Fibroblast of gingiva (primary cell): ENCODE measurements at regions not wholly inside any gene's neighbourhood (a gene's known extent, or its start where the extent isn't known, plus 50 kb on each side); places are given as distances from the start of the nearest gene placed in this dataset.

ENCODE experiments used
- DNase-seq: peaks from one replicate; pipeline ENCODE4 v3.0.0-alpha.2; 2011; ENCODE audit warnings: low read depth

DNA sequence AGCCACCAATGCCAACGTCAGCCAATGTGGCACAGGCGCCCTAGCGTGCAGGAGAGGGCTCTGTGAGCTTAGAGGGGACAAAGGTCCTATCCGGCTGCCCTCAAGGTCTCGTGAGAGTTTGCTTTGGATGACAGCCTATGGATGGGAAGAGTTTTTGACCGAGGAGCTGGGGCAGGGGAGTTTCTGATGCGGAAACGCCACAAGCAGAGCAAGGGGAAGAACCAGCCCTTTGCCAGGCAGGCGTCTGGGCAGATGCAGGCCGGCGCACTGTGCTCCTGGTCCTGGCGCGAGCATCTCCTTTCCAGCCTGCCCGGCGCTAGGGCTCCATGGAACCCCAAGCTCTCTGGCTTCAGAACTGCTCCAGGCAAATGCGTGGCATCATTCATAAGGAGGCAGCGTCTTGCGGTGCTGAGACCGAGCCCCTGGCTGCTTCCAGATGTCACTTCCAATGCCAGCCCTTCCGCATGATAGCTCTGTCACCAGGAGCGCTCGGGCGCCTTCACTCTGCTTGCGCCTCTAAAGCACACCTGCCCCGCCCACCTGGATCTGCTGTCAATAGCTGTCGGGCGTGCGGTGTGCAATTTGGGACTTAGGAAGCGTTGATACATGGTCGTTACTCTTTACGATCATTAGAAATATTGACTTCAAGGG lies 374.9 kb upstream of the IRX1 start:
- DNase-seq: no peak

DNA sequence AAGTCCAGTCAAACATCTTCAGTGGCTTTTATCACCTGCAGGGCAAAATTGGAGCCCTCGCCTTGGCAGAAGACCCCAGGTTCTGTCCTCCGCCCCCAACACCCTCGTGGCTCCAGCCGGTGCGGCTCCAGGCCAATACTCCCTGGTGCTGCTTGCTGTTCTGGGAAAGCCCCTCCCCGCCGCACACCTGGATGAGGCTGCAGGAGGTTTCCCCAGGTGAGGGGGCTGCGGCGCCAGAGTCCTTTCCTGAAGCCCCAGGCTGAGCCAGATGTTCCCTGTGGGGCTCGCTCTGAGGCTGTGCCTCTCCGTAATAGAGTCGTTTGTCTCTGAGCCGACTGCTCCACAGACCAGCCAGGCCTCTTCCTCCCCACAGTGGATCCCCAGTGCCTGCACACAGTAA lies 375.4 kb upstream of the IRX1 start:
- DNase-seq: no peak

DNA sequence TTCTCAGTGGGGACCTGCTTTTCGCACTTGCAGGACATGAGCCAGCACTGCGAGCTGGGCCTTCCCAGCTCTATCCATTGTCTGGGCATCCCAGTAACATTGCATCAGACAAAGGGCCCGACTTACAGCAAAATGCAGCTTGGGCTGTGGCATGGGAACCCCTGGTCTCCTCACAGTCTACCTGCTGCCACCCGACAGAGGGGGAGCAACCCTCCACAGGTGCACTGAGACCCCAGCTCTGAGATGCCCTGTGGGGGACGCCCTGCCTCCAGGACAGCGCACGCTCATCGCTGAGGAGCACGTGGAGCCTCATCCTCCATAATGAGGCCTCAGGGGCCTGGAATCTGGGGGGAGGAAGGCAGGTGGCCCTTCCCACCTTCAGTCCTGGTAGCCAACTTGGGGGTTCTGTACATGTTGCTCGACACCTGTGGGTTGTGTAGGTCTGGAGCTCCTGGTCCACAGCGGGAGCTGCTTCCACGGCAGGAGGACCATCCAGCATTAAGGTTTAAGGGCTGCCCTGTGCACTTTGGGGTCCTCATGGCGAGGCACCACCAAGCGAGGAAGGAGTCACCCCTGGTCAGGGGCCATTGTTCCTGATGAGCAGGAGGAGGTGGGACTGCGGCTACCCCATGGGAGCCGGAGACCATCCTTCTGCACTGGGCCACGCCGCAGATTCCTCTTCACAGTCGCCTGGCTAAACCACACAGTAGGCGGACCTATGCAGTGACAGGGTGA lies 376.5 kb upstream of the IRX1 start:
- no peak for DNase-seq

DNA sequence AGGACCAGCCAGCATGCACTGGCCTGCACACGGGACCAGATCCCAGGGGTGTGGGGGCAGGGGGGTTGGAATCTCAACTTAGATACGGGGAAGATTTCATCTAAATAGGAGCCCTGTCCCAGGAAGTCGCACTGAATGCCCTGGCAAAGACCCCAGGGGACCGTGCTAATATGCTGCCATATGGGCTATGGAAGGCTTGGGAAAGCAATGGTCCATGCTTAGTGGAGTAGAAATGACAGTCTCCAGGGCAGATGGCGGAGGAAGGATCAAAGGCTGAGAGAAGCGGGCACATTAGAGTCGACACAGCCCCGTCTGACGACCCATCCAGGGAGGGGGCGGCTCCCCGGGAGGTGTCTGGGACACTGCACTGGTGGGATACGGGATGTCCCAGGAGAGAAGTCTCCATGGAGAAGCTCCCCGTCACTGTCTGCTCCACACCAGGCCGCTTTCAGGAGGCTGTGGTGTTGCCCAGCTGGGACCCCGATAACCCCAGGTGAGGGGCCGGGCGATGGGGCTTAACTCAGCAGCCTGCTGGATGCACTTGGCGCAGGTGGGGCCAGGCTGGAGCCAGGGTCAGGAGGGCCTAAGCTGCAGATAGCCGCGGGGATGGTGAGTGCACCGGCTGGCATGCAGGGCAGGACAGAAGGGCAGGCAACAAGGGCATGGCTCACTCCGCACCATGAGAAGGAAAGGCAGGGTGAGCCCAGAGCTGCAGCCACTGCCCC lies 377.7 kb upstream of the IRX1 start:
- DNase-seq: no peak

DNA sequence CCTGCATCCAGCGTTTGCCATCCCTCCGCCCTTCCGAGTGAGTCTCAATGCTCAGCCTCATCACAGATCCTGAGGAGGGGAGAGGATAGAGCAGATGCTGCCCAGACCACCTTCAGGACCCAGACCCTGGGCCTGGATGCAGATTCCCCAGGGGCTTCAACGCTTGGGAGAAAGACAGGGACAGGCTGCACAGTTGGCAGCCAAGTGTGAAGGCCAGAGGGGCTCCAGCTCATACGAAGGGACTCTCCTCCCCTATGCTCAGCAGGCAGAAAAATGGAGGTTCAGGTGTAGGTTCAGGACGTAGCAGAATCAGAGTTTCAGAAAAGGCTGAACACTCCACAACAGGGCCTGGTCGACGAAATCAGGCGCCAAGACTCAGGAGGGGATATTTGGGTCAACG lies 378.5 kb upstream of the IRX1 start:
- no peak for DNase-seq

DNA sequence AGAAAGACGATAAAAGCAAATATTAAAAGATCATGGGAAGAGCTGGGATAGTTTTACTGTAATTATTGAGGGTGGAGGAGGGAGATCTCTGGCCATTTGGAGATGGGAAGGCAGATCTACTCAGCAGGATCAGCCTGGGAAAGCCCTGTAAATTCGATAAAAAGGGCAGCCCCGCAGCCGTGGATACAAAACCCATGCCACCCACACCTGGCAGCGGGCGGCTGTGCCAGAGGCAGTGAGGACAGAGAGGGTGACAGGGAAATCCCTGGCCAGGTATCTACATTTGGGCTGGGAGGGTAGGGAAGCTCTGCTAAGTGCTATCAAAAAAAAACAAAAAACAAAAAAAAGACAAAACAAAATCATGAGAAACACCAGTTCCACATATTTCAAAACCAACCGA lies 379.2 kb upstream of the IRX1 start:
- DNase-seq: no peak

DNA sequence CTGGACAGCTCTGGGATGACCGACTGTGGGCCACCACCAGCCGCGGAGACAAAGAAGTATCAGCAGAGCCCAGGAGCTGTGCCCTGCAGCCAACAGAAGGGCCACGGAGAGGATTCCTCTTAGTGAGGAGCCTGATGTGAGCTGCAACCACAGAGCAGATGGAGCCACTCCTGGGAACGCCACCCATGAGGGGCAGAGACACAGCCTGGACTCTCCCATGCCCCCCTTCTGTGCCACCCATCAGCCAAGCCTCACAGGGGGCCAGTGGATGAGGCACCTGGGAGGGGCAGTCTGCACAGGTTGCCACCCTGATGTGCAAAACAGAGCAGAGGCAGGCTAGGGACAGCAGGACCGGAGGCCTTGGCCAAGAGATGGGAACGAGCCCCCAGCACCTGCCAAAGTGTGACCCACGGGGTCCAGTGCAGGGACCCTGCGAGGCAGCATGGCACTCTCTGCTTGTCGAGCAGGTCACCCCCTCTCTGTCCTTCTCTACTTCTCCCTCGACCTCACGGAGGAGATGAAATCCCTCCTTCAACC lies 380.7 kb upstream of the IRX1 start:
- DNase-seq: no peak

DNA sequence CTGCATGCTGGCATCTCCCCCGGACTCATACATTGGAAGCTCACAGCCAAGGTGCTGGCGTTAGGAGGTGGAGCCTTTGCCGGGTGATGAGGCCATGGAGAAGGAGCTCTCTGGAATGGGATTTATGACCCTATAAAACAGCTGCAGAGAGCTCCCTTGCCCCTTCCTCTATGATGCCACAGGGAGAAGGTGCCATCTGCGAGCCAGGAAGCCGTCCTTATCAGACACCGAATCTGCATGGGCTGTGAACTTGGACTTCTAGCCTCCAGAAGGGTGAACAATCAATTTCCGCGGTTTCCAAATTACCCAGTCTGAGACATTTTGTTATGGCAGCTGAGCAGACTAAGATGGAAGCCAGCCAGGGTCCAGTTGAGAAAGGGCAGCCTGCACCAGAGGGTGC lies 381.2 kb upstream of the IRX1 start:
- no peak for DNase-seq

DNA sequence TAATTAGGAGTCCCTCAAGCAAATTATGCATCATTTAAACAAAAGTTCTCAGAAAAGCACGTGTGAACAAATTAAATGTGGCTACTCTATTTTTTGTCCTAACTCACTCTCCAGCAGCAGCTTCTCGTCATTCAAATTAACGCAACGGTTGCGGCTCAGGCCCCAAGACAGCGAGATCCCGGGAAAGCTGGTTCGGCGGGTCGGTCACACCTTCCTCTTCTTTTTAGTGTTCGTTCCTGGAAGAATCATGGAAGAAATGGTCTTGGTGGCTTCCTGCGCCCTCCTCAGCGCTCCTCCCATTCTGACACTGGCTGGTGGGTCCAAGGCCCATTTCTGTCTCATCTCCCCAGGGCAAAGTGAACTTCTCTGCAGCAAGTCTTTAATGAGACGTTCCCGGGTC lies 382.8 kb upstream of the IRX1 start:
- DNase-seq: no peak

DNA sequence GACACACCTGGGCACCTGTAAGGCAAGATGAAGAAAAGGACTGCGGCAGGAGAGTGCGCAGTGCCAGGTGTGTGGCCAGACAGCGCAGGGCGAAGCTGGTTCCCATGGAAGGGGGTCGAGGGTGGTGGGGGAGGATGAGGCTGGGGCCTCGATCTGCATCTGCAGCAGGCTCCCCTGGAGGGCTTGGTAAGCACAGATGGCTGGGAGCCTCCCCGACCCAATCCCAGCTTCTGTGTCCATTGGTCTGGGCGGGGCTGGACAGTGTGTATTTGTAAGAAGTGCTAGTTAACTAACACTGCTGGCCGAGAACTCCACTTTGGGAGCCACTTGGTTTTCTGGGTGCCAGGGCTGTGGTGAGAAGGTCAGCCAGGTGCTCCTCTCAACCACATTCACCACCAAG lies 385.1 kb upstream of the IRX1 start:
- no peak for DNase-seq

DNA sequence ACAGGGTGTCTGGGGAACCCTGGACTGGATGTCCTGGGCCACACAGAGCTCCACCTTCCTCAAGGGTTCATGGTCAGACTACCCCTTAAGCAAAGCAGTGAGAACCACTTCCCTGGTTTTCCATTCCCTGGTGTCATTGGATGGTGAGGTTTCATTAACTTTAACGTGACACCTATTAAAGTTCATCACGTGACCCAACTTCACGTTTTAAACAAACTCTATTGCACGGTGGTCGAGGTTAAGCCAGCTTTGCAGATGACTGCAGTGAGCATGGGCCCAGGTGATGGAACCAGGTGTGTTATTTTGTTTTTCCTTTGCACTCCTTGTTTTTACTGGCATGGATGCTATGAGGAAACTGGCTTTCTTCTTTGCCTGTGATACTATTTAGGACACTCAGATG lies 385.7 kb upstream of the IRX1 start:
- DNase-seq: no peak

DNA sequence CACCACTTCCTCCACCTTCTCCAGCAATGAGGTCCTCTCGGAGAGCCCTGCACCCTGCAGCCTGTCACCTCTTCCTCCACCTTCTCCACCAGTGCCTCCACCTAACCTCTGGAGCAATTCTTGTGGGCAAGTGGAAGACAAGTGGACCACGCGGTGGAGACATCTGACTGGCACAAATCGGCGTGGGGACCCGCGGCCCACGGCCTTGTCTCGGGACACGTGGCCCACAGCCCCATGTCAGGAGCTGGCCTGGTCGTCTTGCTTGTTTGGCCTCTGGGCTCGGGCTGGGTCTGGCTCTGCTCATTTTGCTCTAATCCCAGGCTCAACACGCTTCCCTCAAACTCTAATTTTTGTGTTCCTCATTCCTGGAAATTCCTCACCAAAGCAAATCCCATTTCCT lies 393.1 kb upstream of the IRX1 start:
- DNase-seq: no peak

DNA sequence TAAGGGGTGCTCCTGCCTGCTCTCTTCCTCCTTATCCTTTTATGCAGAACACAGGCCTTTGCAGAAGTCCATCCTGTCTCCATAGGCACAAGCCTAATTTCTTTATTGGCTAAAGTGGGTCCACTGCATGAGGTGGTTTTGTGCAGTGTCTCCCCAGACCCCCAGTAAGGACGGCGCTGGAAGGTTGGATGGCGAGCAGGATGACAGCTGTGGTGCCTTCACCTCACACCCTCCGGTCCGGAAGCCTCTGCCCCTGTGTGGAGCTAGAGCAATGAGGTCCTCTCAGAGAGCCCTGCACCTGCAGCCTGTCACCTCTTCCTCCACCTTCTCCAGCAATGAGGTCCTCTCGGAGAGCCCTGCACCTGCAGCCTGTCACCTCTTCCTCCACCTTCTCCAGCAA lies 393.7 kb upstream of the IRX1 start:
- no peak for DNase-seq

DNA sequence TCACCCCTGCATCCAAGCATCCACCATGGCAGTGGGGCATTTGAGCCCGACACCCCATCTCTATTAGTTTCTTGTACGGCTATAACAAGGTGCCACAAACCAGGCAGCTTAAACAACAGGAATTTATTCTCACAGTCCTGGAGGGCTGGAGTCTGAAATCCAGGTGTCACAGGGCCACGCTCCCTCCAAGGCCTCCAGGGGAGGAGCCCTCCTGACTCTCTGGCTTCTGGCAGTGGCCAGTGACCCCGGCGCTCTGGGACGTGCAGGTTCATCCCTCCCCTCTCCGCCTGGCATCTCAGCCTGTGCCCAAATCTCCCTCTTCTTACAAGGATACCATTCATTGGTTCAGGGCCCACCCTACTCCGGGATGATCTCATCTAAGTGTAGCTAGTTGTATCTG lies 394.5 kb upstream of the IRX1 start:
- DNase-seq: no peak

DNA sequence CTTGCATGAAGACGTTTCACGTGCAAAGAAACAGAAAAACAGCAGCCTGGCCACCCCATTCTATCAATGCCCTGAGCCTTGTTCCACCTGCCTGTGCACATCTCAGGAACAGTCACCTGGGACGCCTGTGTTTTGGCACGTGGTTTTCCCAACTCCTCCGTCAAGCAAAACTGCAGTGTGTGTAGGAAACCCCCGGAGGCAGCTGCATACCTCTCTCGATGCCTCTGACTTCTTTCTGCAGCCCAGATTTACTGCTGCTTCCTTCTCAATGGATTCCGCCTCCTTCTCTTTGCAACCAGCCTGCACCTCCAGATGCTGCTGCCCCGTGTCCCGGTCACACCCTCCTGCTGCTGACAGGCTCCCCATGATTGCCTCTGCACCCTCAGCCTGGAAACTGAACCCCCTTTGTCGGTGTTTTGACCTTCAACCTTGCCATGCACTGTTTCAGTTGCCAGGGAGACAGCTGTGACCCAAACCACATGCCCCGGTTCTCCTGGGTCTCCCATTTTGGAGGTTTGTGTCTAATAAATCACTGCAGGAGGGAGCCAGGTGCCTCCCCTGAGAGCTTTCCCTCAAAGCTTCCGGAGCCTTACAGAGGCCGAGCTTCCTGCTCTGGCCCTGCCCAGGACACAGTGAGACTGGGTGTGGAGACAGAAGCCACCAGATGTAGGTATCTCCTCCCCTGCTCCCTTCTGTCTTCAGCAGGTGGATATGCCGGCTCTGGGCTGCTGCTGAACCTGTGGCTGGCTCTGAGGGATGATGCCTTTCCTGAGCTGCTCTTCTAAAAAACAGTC lies 395.5 kb upstream of the IRX1 start:
- DNase-seq: no peak

DNA sequence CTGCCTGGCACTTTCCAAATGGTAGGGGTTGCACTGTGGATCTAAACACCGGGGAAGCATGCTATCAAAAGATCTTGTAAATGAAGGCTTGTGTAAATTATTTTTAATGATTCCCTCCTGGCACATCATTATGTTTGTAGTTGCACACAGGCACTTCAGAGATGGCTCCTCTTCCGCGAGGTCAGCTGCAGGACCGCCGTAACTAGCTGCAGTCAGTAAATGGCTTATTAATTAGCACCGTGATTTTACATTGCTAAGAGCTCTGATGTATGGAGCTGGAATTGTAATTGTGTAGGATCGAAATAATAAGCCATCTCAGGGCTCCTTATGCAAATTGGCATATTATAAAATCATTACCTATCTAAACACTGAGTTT lies 397.6 kb upstream of the IRX1 start:
- DNase-seq: no peak

DNA sequence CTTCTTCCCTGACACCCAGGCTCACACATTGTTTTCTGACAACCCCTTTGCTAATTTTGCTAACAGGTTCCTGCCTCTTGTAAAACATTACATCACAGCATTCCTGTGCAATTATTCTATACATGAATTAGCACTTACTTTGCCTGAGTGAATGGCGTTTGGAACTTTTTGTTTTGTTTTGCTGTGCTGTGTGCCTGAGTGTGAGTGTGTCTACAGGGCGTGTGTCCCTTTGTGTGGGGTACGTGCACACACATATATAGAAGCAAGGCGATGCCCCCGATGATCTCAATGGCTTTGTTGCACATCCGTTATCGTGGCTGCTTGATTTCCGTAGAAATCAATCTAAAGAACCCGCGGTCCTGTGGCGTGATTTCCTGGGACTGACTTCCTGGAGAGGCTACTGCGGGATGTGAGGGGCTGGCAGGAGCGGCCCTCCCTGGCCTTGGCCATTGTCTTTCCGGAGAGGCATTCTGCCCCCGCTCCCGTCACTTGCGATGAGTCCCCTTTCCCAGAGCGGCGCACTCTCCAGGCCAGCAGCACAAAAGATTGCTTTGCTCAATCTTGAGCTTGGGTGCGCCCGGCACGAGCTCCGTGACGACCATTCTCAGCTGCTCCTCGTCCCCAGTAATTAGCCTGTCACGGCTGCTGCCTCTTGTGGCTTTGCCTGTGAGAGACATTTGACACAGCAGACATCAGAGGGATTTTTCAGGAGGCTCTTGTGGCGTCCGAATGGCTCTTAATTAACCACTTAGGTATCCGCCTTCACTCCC lies 398.1 kb upstream of the IRX1 start:
- no peak for DNase-seq

DNA sequence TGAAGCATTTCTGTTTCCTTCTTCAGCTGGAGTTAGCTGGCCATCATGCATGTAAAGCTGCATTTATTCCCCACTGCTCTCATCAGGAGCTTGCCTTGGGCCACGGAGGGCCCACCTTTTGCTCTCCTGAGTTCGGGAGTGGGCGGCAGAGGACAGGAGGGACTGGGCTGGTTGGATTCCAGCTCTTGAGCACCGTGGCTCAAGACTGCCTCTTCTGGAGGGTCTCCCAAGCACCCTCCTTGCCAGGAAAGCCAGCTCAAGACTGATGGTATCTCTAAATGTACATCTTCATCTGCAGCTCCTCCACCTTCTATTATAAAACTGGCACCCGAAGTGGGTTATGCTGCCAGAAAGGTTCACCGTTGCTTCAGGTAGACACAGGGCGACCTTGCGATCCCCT lies 399.6 kb upstream of the IRX1 start:
- no peak for DNase-seq

DNA sequence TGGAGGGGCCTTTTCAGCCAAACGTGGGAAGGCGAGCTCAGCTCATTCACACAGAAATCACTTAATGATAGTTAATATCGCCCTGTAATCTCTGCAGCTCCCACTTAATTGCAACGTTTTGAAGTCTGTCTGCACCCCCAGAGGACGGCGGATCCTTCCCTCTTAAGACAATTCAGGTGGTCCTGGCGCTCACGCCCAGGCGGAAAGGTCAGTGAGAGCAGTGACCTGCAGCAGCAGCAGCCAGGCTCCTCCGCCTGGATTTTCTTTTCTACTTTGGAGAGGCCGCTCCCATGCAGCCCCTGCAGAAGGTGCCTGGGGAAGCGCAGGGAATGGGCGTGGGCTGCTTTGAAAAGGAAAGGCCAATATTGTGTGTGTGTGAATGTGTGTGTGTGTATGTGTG lies 400.9 kb upstream of the IRX1 start:
- no peak for DNase-seq

DNA sequence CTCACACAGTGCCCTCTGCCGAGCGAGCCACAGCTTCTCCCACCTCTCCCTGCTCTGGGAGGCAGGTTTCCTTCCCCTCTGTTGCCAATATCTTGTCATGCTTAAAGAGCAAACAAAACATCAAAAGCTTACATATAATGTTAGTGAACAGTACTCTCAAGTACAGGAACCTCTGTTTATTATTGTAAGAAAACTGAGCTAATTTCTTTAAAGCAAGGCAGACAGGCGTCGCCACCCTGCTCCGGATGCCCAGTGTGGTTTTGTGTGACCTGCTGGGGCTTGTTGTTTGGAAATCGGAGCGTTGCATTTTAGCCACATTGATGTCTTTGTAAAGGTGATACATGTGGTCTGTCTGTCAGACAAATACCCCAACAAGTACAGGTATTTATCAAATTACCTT lies 401.4 kb upstream of the IRX1 start:
- no peak for DNase-seq

DNA sequence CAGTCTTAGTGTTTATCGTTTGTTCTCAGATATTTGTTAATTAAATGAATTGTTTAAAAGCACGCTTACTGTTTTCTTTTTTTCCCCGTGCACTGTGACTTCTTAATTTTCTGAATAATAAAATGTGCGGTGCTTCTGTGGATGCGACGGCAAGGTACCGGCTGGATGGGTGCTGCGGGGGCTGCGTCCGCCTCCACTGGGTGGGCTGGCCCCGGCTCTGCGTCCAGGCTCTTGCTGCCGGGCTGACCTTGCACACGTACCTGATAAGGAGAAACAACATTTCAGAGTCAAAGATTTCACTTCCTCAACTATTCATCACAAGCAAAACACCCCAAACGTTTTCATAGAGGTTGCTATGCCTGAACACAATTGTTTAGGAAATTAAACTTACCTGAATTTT lies 404.0 kb upstream of the IRX1 start:
- DNase-seq: no peak

DNA sequence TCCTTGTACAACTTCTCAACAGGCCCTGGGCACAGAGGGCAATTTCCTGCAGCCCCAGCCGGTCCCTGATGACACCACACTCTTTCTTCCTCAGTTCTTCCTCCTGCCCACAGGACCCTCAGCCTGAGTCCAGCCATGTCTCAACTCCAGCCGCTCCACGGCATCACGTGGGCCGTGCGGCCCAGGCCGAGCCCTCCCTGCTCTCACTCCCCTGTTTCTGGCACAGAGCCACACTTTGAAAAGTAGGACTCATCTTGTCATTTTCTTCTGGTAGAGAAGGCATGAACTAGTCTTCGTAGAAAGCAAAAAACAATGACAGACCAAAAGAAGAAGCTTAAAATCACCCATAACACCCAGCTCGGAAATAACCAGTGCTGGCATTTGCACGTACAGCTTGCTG lies 404.7 kb upstream of the IRX1 start:
- DNase-seq: no peak
